H1 (cell line): ENCODE measurements at regions not wholly inside any gene's neighbourhood (a gene's known extent, or its start where the extent isn't known, plus 50 kb on each side); places are given as distances from the start of the nearest gene placed in this dataset.

Experiments used
- CTCF ChIA-PET: fragments of 300-600 bp; sonication (Branson Sonifier 250); formaldehyde crosslinking; loops from one replicate; lab custom pipeline; 2021; ENCODE audit not compliant: partially characterized antibody; lab: Charles Lee
- POLR2A ChIA-PET: fragments of 300-600 bp; sonication (Branson Sonifier 250); formaldehyde crosslinking; loops from one replicate; lab custom pipeline; 2021; ENCODE audit warnings: inconsistent platforms; ENCODE audit not compliant: partially characterized antibody; lab: Charles Lee
- DNase-seq, 2 experiments: peaks; one replicate each; pipeline versions ENCODE4 v3.0.0 to v3.0.0-alpha.2; 2010 to 2022; ENCODE audit warnings: low spot score in 2 of 2, low read depth in 1 of 2, mixed read lengths in 1 of 2
- FAIRE-seq: peaks from 2 replicates; lab custom pipeline; 2011; peaks lifted over from hg19 to GRCh38; lab: Jason Lieb, UNC
- H2AFZ ChIP-seq: 2 replicates; pipeline ENCODE4 v1.8.1; 2012; ENCODE audit warnings: low read length, inconsistent platforms
- H2AK5ac ChIP-seq: 2 replicates; pipeline ENCODE4 v1.6.1; 2013; ENCODE audit warnings: low read depth, low read length
- H2BK120ac ChIP-seq: replicated peaks from 2 replicates; pipeline ENCODE3; 2013; ENCODE audit warnings: low read depth, low read length, inconsistent platforms
- H2BK12ac ChIP-seq: 2 replicates; pipeline ENCODE4 v1.6.1; 2013; ENCODE audit warnings: low read depth, low read length
- H2BK15ac ChIP-seq: 2 replicates; pipeline ENCODE4 v1.6.1; 2013; ENCODE audit warnings: low read length
- H2BK20ac ChIP-seq: 2 replicates; pipeline ENCODE4 v1.6.1; 2013; ENCODE audit warnings: low read length
- H2BK5ac ChIP-seq: 2 replicates; pipeline ENCODE4 v1.6.1; 2013; ENCODE audit warnings: low read depth, low read length
- H3K14ac ChIP-seq: 2 replicates; pipeline ENCODE4 v1.6.1; 2013; ENCODE audit warnings: inconsistent platforms; ENCODE audit not compliant: insufficient read length
- H3K18ac ChIP-seq: 2 replicates; pipeline ENCODE4 v1.6.1; 2013; ENCODE audit warnings: low read length; ENCODE audit errors: extremely low read depth
- H3K23ac ChIP-seq: 2 replicates; pipeline ENCODE4 v1.6.1; 2013; ENCODE audit warnings: inconsistent platforms; ENCODE audit not compliant: insufficient read length
- H3K23me2 ChIP-seq: 2 replicates; pipeline ENCODE4 v1.6.1; 2013; ENCODE audit warnings: low read depth, low read length
- H3K27ac ChIP-seq: 2 replicates; pipeline ENCODE4 v1.6.1; 2011; ENCODE audit warnings: low read depth, low read length, inconsistent platforms
- H3K27me3 ChIP-seq, 4 experiments: replicated peaks in 1 of 4; 1 replicate in 1 of 4; 2 replicates in 3 of 4; pipeline versions ENCODE4 v1.6.1 to v1.8.1; 2011 to 2013; ENCODE audit warnings: low read length in 3 of 4, mild to moderate bottlenecking in 3 of 4, inconsistent platforms in 2 of 4, mixed read lengths in 2 of 4, moderate library complexity in 1 of 4; ENCODE audit not compliant: control insufficient read depth in 3 of 4, insufficient read depth in 3 of 4; ENCODE audit errors: extremely low read depth in 1 of 4
- H3K36me3 ChIP-seq, 4 experiments: 2 replicates each; pipeline versions ENCODE4 v1.6.1 to v1.8.1; 2011 to 2013; ENCODE audit warnings: mild to moderate bottlenecking in 4 of 4, low read length in 3 of 4, moderate library complexity in 2 of 4, control low read depth in 1 of 4, inconsistent platforms in 1 of 4; ENCODE audit not compliant: insufficient read depth in 4 of 4, control insufficient read depth in 2 of 4
- H3K4ac ChIP-seq: replicated peaks from 2 replicates; pipeline ENCODE3; 2013; ENCODE audit warnings: low read length, low read depth, mixed read lengths, inconsistent platforms; ENCODE audit not compliant: insufficient read length
- H3K4me1 ChIP-seq, 4 experiments: replicated peaks in 1 of 4; 1 replicate in 1 of 4; 2 replicates in 3 of 4; pipeline versions ENCODE4 v1.6.1 to v1.8.1; 2011 to 2013; ENCODE audit warnings: low read length in 3 of 4, inconsistent platforms in 2 of 4, mixed read lengths in 1 of 4; ENCODE audit not compliant: insufficient read depth in 4 of 4, control insufficient read depth in 3 of 4
- H3K4me2 ChIP-seq, 2 experiments: 2 replicates each; pipeline versions ENCODE4 v1.6.1 to v1.8.1; 2011 to 2013; ENCODE audit warnings: low read depth in 2 of 2, low read length in 2 of 2, control low read depth in 1 of 2, inconsistent platforms in 1 of 2, mild to moderate bottlenecking in 1 of 2; ENCODE audit not compliant: insufficient read depth in 1 of 2
- H3K4me3 ChIP-seq, 4 experiments: fragments of 200-600, 300-600 bp in 1 of 4; sonication (generic), shearing (Covaris generic), sonication (Bioruptor Twin) in 1 of 4; 2 replicates each; pipeline versions ENCODE4 v1.5.1 to v1.8.1; 2011 to 2016; ENCODE audit warnings: low read length in 4 of 4, low read depth in 3 of 4, control low read depth in 2 of 4, inconsistent platforms in 2 of 4, mild to moderate bottlenecking in 2 of 4, mixed read lengths in 1 of 4, moderate library complexity in 1 of 4; ENCODE audit not compliant: insufficient read depth in 2 of 4; ENCODE audit errors: extremely low read depth in 1 of 4
- H3K56ac ChIP-seq: replicated peaks from 2 replicates; pipeline ENCODE3; 2013; ENCODE audit warnings: low read depth, mild to moderate bottlenecking, mixed read lengths, low read length, inconsistent platforms; ENCODE audit not compliant: insufficient read length
- H3K79me1 ChIP-seq: 2 replicates; pipeline ENCODE4 v1.6.1; 2013; ENCODE audit warnings: low read depth, low read length, control low read depth
- H3K79me2 ChIP-seq, 2 experiments: 2 replicates each; pipeline versions ENCODE4 v1.6.1 to v1.8.1; 2012 to 2013; ENCODE audit warnings: low read length in 2 of 2, mild to moderate bottlenecking in 2 of 2, inconsistent platforms in 1 of 2; ENCODE audit not compliant: insufficient read depth in 2 of 2, control insufficient read depth in 1 of 2
- H3K9ac ChIP-seq, 4 experiments: replicated peaks in 1 of 4; 1 replicate in 1 of 4; 2 replicates in 3 of 4; pipeline versions ENCODE4 v1.6.1 to v1.8.1; 2011 to 2013; ENCODE audit warnings: low read depth in 3 of 4, low read length in 3 of 4, control low read depth in 2 of 4, mild to moderate bottlenecking in 2 of 4, moderate library complexity in 2 of 4, inconsistent platforms in 1 of 4; ENCODE audit errors: extremely low read depth in 1 of 4
- H3K9me3 ChIP-seq, 2 experiments: 2 replicates each; pipeline versions ENCODE4 v1.6.1 to v1.8.1; 2012 to 2013; ENCODE audit warnings: mild to moderate bottlenecking in 2 of 2, moderate library complexity in 2 of 2, control low read depth in 1 of 2, inconsistent platforms in 1 of 2, low read depth in 1 of 2, low read length in 1 of 2, mixed read lengths in 1 of 2; ENCODE audit not compliant: insufficient read depth in 2 of 2
- H4K20me1 ChIP-seq, 2 experiments: replicated peaks in 1 of 2; 2 replicates each; pipeline versions ENCODE3 to v1.8.1; 2011 to 2013; ENCODE audit warnings: inconsistent platforms in 2 of 2, low read length in 2 of 2, mild to moderate bottlenecking in 1 of 2; ENCODE audit not compliant: insufficient read depth in 2 of 2, control insufficient read depth in 1 of 2
- H4K5ac ChIP-seq: 2 replicates; pipeline ENCODE4 v1.6.1; 2013; ENCODE audit warnings: low read length, low read depth, mixed read lengths, inconsistent platforms; ENCODE audit not compliant: insufficient read length
- H4K8ac ChIP-seq: 2 replicates; pipeline ENCODE4 v1.8.0; 2013; ENCODE audit warnings: mild to moderate bottlenecking, moderate library complexity, low read length, inconsistent platforms; ENCODE audit not compliant: insufficient read depth; ENCODE audit errors: extremely low read depth
- H4K91ac ChIP-seq: replicated peaks from 2 replicates; pipeline ENCODE3; 2013; ENCODE audit warnings: low read length, mixed read lengths, inconsistent platforms; ENCODE audit not compliant: insufficient read length
- CBX8 ChIP-seq: fragments of 300-800, 300-1000 bp; sonication (generic); IDR thresholded peaks from 2 replicates; pipeline ENCODE4 v1.7.1; 2016; ENCODE audit warnings: low read depth, low read length, borderline replicate concordance
- EZH2 ChIP-seq: fragments of 200-600 bp; sonication (generic); IDR thresholded peaks from 2 replicates; pipeline ENCODE4 v1.7.1; 2012; ENCODE audit warnings: low read depth, mild to moderate bottlenecking, moderate library complexity, low read length, inconsistent platforms; ENCODE audit not compliant: severe bottlenecking
- HDAC2 ChIP-seq, 2 experiments: fragments of 300-600 bp in 1 of 2; sonication (generic) in 1 of 2; IDR thresholded peaks; 2 replicates each; pipeline ENCODE4 v1.6.1; 2011 to 2012; ENCODE audit warnings: low read depth in 2 of 2, low read length in 2 of 2, mild to moderate bottlenecking in 2 of 2, moderate library complexity in 2 of 2, borderline replicate concordance in 1 of 2, inconsistent platforms in 1 of 2
- JUN ChIP-seq: IDR thresholded peaks from 2 replicates; pipeline ENCODE4 v1.6.1; 2011; ENCODE audit warnings: low read depth, mild to moderate bottlenecking, improper control_type of control experiment, low read length
- POLR2A ChIP-seq, 2 experiments: IDR thresholded peaks; 1 replicate in 1 of 2; 2 replicates in 1 of 2; pipeline ENCODE4 v1.6.1; 2011; ENCODE audit warnings: low read depth in 2 of 2, low read length in 2 of 2, mild to moderate bottlenecking in 2 of 2; ENCODE audit errors: control extremely low read depth in 1 of 2
- RNF2 ChIP-seq: fragments of 200-900, 300-1000 bp; sonication (generic); IDR thresholded peaks from 2 replicates; pipeline ENCODE4 v1.7.1; 2016; ENCODE audit warnings: borderline replicate concordance, low read depth, mild to moderate bottlenecking, antibody characterized with exemption, low read length; ENCODE audit not compliant: poor library complexity, severe bottlenecking; ENCODE audit errors: missing control alignments
- SIRT6 ChIP-seq: IDR thresholded peaks from one replicate; pipeline ENCODE4 v1.7.1; 2012; ENCODE audit warnings: low read length, inconsistent platforms
- TBP ChIP-seq: IDR thresholded peaks from 2 replicates; pipeline ENCODE4 v1.6.1; 2011; ENCODE audit warnings: low read depth, low read length, improper control_type of control experiment
- YY1 ChIP-seq: IDR thresholded peaks from 2 replicates; pipeline ENCODE4 v1.6.1; 2011; ENCODE audit warnings: low read depth, mild to moderate bottlenecking, low read length
- WGBS, 2 experiments: shearing (Covaris generic) in 1 of 2; methylation state at CpG; one replicate each; pipeline versions ENCODE4 v1.1.6 to v1.1.7; 2013 to 2015; ENCODE audit warnings: low lambda C conversion rate in 2 of 2, mixed read lengths in 2 of 2, inconsistent platforms in 1 of 2, low coverage in 1 of 2, missing lambda C conversion rate in 1 of 2; ENCODE audit not compliant: insufficient replicate concordance in 2 of 2, insufficient coverage in 1 of 2, insufficient read length in 1 of 2; ENCODE audit errors: extremely low coverage in 1 of 2, missing lambda C conversion rate in 1 of 2; 5-methylcytosine and 5-hydroxymethylcytosine counted together
- TF ChIP-seq, protein P1 (sequence below): IDR thresholded peaks from 2 replicates; pipeline ENCODE4 v1.6.1; 2011; ENCODE audit warnings: low read depth, mild to moderate bottlenecking, low read length; ENCODE audit not compliant: insufficient read depth
- TF ChIP-seq, protein P2 (sequence below), 3 experiments: IDR thresholded peaks; 1 replicate in 2 of 3; 2 replicates in 1 of 3; pipeline versions ENCODE4 v1.5.1 to v1.6.1; 2011; ENCODE audit warnings: low read length in 3 of 3, mild to moderate bottlenecking in 3 of 3, inconsistent platforms in 2 of 3, low read depth in 1 of 3, moderate library complexity in 1 of 3; ENCODE audit not compliant: insufficient read depth in 1 of 3; ENCODE audit errors: control extremely low read depth in 1 of 3

DNA sequence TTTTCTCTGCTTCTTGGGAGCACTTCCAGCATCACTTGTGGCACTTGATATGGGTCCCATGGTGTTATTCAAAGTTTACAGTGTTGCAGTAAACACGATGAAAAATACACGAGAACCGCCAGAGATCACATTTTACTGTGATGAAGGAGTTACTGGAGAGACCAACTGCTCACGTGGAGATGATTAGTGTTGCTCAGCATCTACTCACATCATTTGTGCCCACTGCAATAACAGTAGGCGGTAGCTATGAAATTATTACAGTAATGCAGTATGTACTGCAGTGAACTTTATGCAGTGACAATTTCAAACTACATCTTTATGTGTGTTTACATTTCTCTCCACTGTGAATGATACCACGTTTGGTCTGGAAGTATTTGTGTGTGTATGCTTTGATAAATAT, 93.5 kb downstream of the SLC4A3 start:
- no peak overlapping the region for H2BK12ac ChIP-seq
- TF ChIP-seq, protein P1, sequence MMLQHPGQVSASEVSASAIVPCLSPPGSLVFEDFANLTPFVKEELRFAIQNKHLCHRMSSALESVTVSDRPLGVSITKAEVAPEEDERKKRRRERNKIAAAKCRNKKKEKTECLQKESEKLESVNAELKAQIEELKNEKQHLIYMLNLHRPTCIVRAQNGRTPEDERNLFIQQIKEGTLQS = no peak
- no peak for TF ChIP-seq CBX8
- no peak for TF ChIP-seq EZH2
- no peak for TF ChIP-seq RNF2
- no peak for TF ChIP-seq YY1
- TF ChIP-seq SIRT6 = no peak
- no peak for TF ChIP-seq HDAC2 (IDR thresholded peaks at IDR 0.05; ENCODE audit: borderline replicate concordance in 1 of 2, low read depth in 2 of 2, low read length in 2 of 2)
- no peak for TF ChIP-seq JUN
- no peak for TF ChIP-seq TBP
- TF ChIP-seq, protein P2, sequence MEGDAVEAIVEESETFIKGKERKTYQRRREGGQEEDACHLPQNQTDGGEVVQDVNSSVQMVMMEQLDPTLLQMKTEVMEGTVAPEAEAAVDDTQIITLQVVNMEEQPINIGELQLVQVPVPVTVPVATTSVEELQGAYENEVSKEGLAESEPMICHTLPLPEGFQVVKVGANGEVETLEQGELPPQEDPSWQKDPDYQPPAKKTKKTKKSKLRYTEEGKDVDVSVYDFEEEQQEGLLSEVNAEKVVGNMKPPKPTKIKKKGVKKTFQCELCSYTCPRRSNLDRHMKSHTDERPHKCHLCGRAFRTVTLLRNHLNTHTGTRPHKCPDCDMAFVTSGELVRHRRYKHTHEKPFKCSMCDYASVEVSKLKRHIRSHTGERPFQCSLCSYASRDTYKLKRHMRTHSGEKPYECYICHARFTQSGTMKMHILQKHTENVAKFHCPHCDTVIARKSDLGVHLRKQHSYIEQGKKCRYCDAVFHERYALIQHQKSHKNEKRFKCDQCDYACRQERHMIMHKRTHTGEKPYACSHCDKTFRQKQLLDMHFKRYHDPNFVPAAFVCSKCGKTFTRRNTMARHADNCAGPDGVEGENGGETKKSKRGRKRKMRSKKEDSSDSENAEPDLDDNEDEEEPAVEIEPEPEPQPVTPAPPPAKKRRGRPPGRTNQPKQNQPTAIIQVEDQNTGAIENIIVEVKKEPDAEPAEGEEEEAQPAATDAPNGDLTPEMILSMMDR (IDR thresholded peaks at IDR 0.05; ENCODE audit: control extremely low read depth in 1 of 3, insufficient read depth in 1 of 3, low read depth in 1 of 3, low read length in 3 of 3) = no peak
- TF ChIP-seq POLR2A (IDR thresholded peaks at IDR 0.05; ENCODE audit: control extremely low read depth in 1 of 2, low read depth in 2 of 2, low read length in 2 of 2) = no peak

More for the DNA sequence above, 93.5 kb downstream of the SLC4A3 start:
- H2BK20ac ChIP-seq = no peak overlapping the region
- FAIRE-seq (no peak), DNase-seq (no peak)
- H2BK15ac ChIP-seq = no peak overlapping the region
- no peak overlapping the region for H3K4ac ChIP-seq
- no peak overlapping the region for H2BK120ac ChIP-seq
- H4K5ac ChIP-seq = no peak overlapping the region
- H3K27ac ChIP-seq = no peak overlapping the region
- no peak overlapping the region for H2AK5ac ChIP-seq
- H4K8ac ChIP-seq = no peak overlapping the region
- no peak overlapping the region for H3K4me2 ChIP-seq
- no peak overlapping the region for H3K18ac ChIP-seq
- 83% methylated on average over 6 of the region's 6 CpGs; no CpG with 5 or more reads in 1 of the 2 experiments for WGBS, 2 experiments
- ChIA-PET CTCF (interaction anchor here (3.1 kb wide), 1 partner anchor 78 kb away, joined by 10 read pairs; no protein-coding TSS in a partner anchor), POLR2A (no interaction called here)
- no peak overlapping the region for H3K14ac ChIP-seq
- H3K36me3 ChIP-seq = no peaks in the 10 kb centered on the region
- H3K4me3 ChIP-seq = no peak overlapping the region
- no peak overlapping the region for H3K56ac ChIP-seq
- no peak overlapping the region for H4K91ac ChIP-seq
- no peak overlapping the region for H3K9ac ChIP-seq
- H2AFZ ChIP-seq = no peak overlapping the region; the same call in 1 of the 2 replicates
- no peaks in the 10 kb centered on the region for H3K9me3 ChIP-seq
- no peaks in the 10 kb centered on the region for H3K79me1 ChIP-seq
- H2BK5ac ChIP-seq = no peak overlapping the region
- H3K79me2 ChIP-seq = no peaks in the 10 kb centered on the region
- H3K4me1 ChIP-seq = no peaks in the 10 kb centered on the region
- no peaks in the 10 kb centered on the region for H3K27me3 ChIP-seq
- no peaks in the 10 kb centered on the region for H4K20me1 ChIP-seq
- no peaks in the 10 kb centered on the region for H3K23me2 ChIP-seq
- H3K23ac ChIP-seq = no peak overlapping the region
